Neural cell (in vitro differentiated cells): ENCODE measurements at regions not wholly inside any gene's neighbourhood (a gene's known extent, or its start where the extent isn't known, plus 50 kb on each side); places are given as distances from the start of the nearest gene placed in this dataset.

Experiments
- H2AFZ ChIP-seq: fragments of 200-600, 300-800 bp; sonication (generic), shearing (Covaris generic); 2 replicates; pipeline ENCODE4 v1.6.0; 2014; ENCODE audit warnings: low read depth, mild to moderate bottlenecking, antibody characterized with exemption, low read length, moderate library complexity
- H3F3A ChIP-seq: fragments of 200-600 bp; shearing (Covaris generic); 2 replicates; pipeline ENCODE4 v1.6.1; 2016; ENCODE audit warnings: mild to moderate bottlenecking, moderate library complexity, mixed read lengths, antibody characterized with exemption, low read length; ENCODE audit not compliant: insufficient read depth, poor library complexity, severe bottlenecking
- H3K27ac ChIP-seq: fragments of 200-600, 300-800 bp; sonication (generic), shearing (Covaris generic); 2 replicates; pipeline ENCODE4 v1.5.1; 2014; ENCODE audit warnings: mild to moderate bottlenecking, low read length, moderate library complexity
- H3K27me3 ChIP-seq: fragments of 300-800, 200-600 bp; sonication (generic), shearing (Covaris generic); 2 replicates; pipeline ENCODE4 v1.6.0; 2014; ENCODE audit warnings: mild to moderate bottlenecking, low read depth, low read length, moderate library complexity; ENCODE audit not compliant: insufficient read depth
- H3K36me3 ChIP-seq: fragments of 300-800, 200-600 bp; sonication (generic), shearing (Covaris generic); 2 replicates; pipeline ENCODE4 v1.5.1; 2014; ENCODE audit warnings: mild to moderate bottlenecking, antibody characterized with exemption, low read length, moderate library complexity; ENCODE audit not compliant: insufficient read depth
- H3K4me2 ChIP-seq: fragments of 300-800, 200-600 bp; sonication (generic), shearing (Covaris generic); 2 replicates; pipeline ENCODE4 v1.6.0; 2014; ENCODE audit warnings: mild to moderate bottlenecking, low read length
- H3K4me3 ChIP-seq: fragments of 300-800, 200-600 bp; sonication (generic), shearing (Covaris generic); 2 replicates; pipeline ENCODE4 v1.5.1; 2014; ENCODE audit warnings: mild to moderate bottlenecking, low read length, moderate library complexity
- H3K79me2 ChIP-seq: fragments of 200-600 bp; shearing (Covaris generic); replicated peaks from 2 replicates; pipeline ENCODE4 v1.6.0; 2014; ENCODE audit warnings: mild to moderate bottlenecking, low read length, moderate library complexity; ENCODE audit not compliant: insufficient read depth
- H3K9ac ChIP-seq: fragments of 300-800, 200-600 bp; sonication (generic), shearing (Covaris generic); 2 replicates; pipeline ENCODE4 v1.6.1; 2016; ENCODE audit warnings: mild to moderate bottlenecking, low read length, mixed read lengths
- H3K9me2 ChIP-seq: fragments of 200-600 bp; shearing (Covaris generic); 2 replicates; pipeline ENCODE4 v1.6.1; 2016; ENCODE audit warnings: mild to moderate bottlenecking, low read length, mixed read lengths; ENCODE audit not compliant: insufficient read depth
- H3K9me3 ChIP-seq: fragments of 200-600, 300-800 bp; sonication (generic), shearing (Covaris generic); 2 replicates; pipeline ENCODE4 v1.6.1; 2016; ENCODE audit warnings: mild to moderate bottlenecking, mixed run types, low read length, moderate library complexity, mixed read lengths
- H4K20me1 ChIP-seq: fragments of 200-600 bp; shearing (Covaris generic); 2 replicates; pipeline ENCODE4 v1.6.1; 2016; ENCODE audit warnings: mild to moderate bottlenecking, mixed run types; ENCODE audit not compliant: insufficient read depth
- CTCF ChIP-seq: fragments of 450-650 bp; IDR thresholded peaks from 2 replicates; pipeline ENCODE4 v1.5.1; 2014; ENCODE audit warnings: antibody characterized with exemption, mild to moderate bottlenecking, moderate library complexity; ENCODE audit not compliant: poor library complexity, severe bottlenecking
- EP300 ChIP-seq: fragments of 450-650 bp; conservative IDR thresholded peaks from 2 replicates; pipeline ENCODE4 v1.6.1; 2014; ENCODE audit warnings: antibody characterized with exemption, mild to moderate bottlenecking, moderate library complexity; ENCODE audit not compliant: poor library complexity, severe bottlenecking
- EZH2 ChIP-seq: fragments of 200-600, 300-800 bp; shearing (Covaris generic), sonication (generic); IDR thresholded peaks from 2 replicates; pipeline ENCODE4 v1.6.1; 2014; ENCODE audit warnings: antibody characterized with exemption, low read length, borderline replicate concordance, mild to moderate bottlenecking; ENCODE audit not compliant: insufficient read depth, poor library complexity, severe bottlenecking
- MXI1 ChIP-seq: fragments of 450-650 bp; conservative IDR thresholded peaks from 2 replicates; pipeline ENCODE4 v1.6.1; 2014; ENCODE audit warnings: antibody characterized with exemption, mild to moderate bottlenecking; ENCODE audit not compliant: poor library complexity, severe bottlenecking
- POLR2AphosphoS5 ChIP-seq: IDR thresholded peaks from 2 replicates; pipeline ENCODE4 v1.6.1; 2012
- RAD21 ChIP-seq: fragments of 450-650 bp; conservative IDR thresholded peaks from 2 replicates; pipeline ENCODE4 v1.6.1; 2014; ENCODE audit warnings: antibody characterized with exemption, mild to moderate bottlenecking, moderate library complexity
- REST ChIP-seq: IDR thresholded peaks from 2 replicates; pipeline ENCODE4 v1.6.1; 2012; ENCODE audit warnings: borderline replicate concordance
- SMC3 ChIP-seq: fragments of 450-650 bp; conservative IDR thresholded peaks from 2 replicates; pipeline ENCODE4 v1.6.1; 2014; ENCODE audit warnings: antibody characterized with exemption, mild to moderate bottlenecking, moderate library complexity; ENCODE audit not compliant: poor library complexity
- TAF1 ChIP-seq: IDR thresholded peaks from 2 replicates; pipeline ENCODE4 v1.6.1; 2012; ENCODE audit warnings: low read depth

- H2AFZ ChIP-seq = no peak overlapping the region
- TF ChIP-seq CTCF (no peak), SMC3 (no peak), TAF1 (no peak), RAD21 (no peak), EP300 (no peak), EZH2 (no peak), REST (no peak), MXI1 (no peak), POLR2AphosphoS5 (no peak)
These were observed 232.5 kb upstream of the PRR16 start for GRCh38 chr5:120231563-120231962.

GRCh38 chr5:120236360-120236759, 227.7 kb upstream of the PRR16 start:
- Histone ChIP-seq H3K4me2 (no peak overlapping the region), H3K4me3 (no peak overlapping the region), H3K9me3 (no peaks in the 10 kb centered on the region), H3K9ac (no peak overlapping the region), H3F3A (no peaks in the 10 kb centered on the region), H3K36me3 (no peaks in the 10 kb centered on the region), H2AFZ (no peak overlapping the region), H3K27ac (no peak overlapping the region), H3K79me2 (no peaks in the 10 kb centered on the region), H3K9me2 (no peaks in the 10 kb centered on the region), H3K27me3 (no peaks in the 10 kb centered on the region), H4K20me1 (no peaks in the 10 kb centered on the region)
- TF ChIP-seq MXI1 = no peak
- no peak for TF ChIP-seq REST
- no peak for TF ChIP-seq RAD21
- TF ChIP-seq SMC3 = no peak
- no peak for TF ChIP-seq EZH2
- TF ChIP-seq EP300 = no peak
- no peak for TF ChIP-seq CTCF
- no peak for TF ChIP-seq POLR2AphosphoS5
- no peak for TF ChIP-seq TAF1

More at GRCh38 chr5:120231563-120231962, 232.5 kb upstream of the PRR16 start:
- Histone ChIP-seq H3K9me3 (no peaks in the 10 kb centered on the region), H3K9me2 (no peaks in the 10 kb centered on the region), H3K27ac (no peak overlapping the region), H4K20me1 (no peaks in the 10 kb centered on the region), H3K9ac (no peak overlapping the region), H3K27me3 (no peaks in the 10 kb centered on the region), H3K4me3 (no peak overlapping the region), H3K4me2 (no peak overlapping the region), H3F3A (no peaks in the 10 kb centered on the region), H3K36me3 (no peaks in the 10 kb centered on the region), H3K79me2 (no peaks in the 10 kb centered on the region)
